GM23338 (cell line): ENCODE measurements at regions not wholly inside any gene's neighbourhood (a gene's known extent, or its start where the extent isn't known, plus 50 kb on each side); places are given as distances from the start of the nearest gene placed in this dataset.

Experiments
- ATAC-seq: fragments of 200-7000 bp; cut with Tn5 transposase; 3 replicates; pipeline ENCODE4 v1.9.1; 2020
- DNase-seq: peaks from one replicate; pipeline ENCODE4 v3.0.0-alpha.2; 2015; ENCODE audit warnings: low spot score
- H2AFZ ChIP-seq: fragments of 200-600 bp; sonication (generic); 2 replicates; pipeline ENCODE4 v1.8.0; 2016; ENCODE audit warnings: antibody characterized with exemption, mild to moderate bottlenecking, moderate library complexity
- H3F3A ChIP-seq: fragments of 200-600 bp; sonication (generic); replicated peaks from 2 replicates; pipeline ENCODE4 v1.8.0; 2017; ENCODE audit warnings: antibody characterized with exemption, mixed run types, low read depth
- H3K27ac ChIP-seq: fragments of 200-600 bp; sonication (generic); 2 replicates; pipeline ENCODE4 v1.6.1; 2016; ENCODE audit warnings: low read depth
- H3K27me3 ChIP-seq: fragments of 200-600 bp; sonication (generic); 2 replicates; pipeline ENCODE4 v1.8.0; 2016; ENCODE audit warnings: mild to moderate bottlenecking, mixed run types, moderate library complexity; ENCODE audit not compliant: insufficient read depth
- H3K36me3 ChIP-seq: fragments of 200-600 bp; sonication (generic); 2 replicates; pipeline ENCODE4 v1.8.0; 2016; ENCODE audit warnings: mild to moderate bottlenecking; ENCODE audit not compliant: insufficient read depth
- H3K4me1 ChIP-seq: fragments of 200-600 bp; sonication (generic); 2 replicates; pipeline ENCODE4 v1.8.0; 2016; ENCODE audit warnings: mild to moderate bottlenecking, moderate library complexity; ENCODE audit not compliant: insufficient read depth
- H3K4me2 ChIP-seq: fragments of 200-600 bp; sonication (generic); 2 replicates; pipeline ENCODE4 v1.7.1; 2017; ENCODE audit warnings: mixed run types
- H3K4me3 ChIP-seq: fragments of 200-600 bp; sonication (generic); 2 replicates; pipeline ENCODE4 v1.6.1; 2016; ENCODE audit warnings: mixed run types
- H3K79me2 ChIP-seq: fragments of 200-600 bp; sonication (generic); replicated peaks from 2 replicates; pipeline ENCODE4 v1.8.0; 2017; ENCODE audit warnings: mild to moderate bottlenecking; ENCODE audit not compliant: insufficient read depth
- H3K9me2 ChIP-seq: fragments of 200-600 bp; sonication (generic); 2 replicates; pipeline ENCODE4 v1.8.0; 2017; ENCODE audit not compliant: insufficient read depth
- H4K20me1 ChIP-seq: fragments of 200-600 bp; sonication (generic); replicated peaks from 2 replicates; pipeline ENCODE4 v1.8.0; 2017; ENCODE audit warnings: mild to moderate bottlenecking; ENCODE audit not compliant: insufficient read depth
- H3K27ac Mint-ChIP-seq: 2 replicates; pipeline ENCODE4 v1.8.0; 2020; ENCODE audit warnings: inconsistent platforms, mild to moderate bottlenecking, moderate library complexity, mixed read lengths
- H3K27me3 Mint-ChIP-seq: 3 replicates; pipeline ENCODE4 v1.8.0; 2022; ENCODE audit warnings: low read depth, mild to moderate bottlenecking, moderate library complexity, mixed read lengths, inconsistent platforms; ENCODE audit not compliant: insufficient read depth, poor library complexity
- H3K36me3 Mint-ChIP-seq: 3 replicates; pipeline ENCODE4 v1.8.0; 2021; ENCODE audit warnings: low read depth, mild to moderate bottlenecking, inconsistent platforms, moderate library complexity, mixed read lengths
- H3K4me1 Mint-ChIP-seq: 3 replicates; pipeline ENCODE4 v1.8.0; 2020; ENCODE audit warnings: mild to moderate bottlenecking, inconsistent platforms, mixed read lengths
- H3K4me3 Mint-ChIP-seq: 3 replicates; pipeline ENCODE4 v1.8.0; 2021; ENCODE audit warnings: moderate library complexity, mild to moderate bottlenecking, inconsistent platforms, mixed read lengths
- H3K9me3 Mint-ChIP-seq: 3 replicates; pipeline ENCODE4 v1.8.0; 2020; ENCODE audit warnings: moderate library complexity, mild to moderate bottlenecking, inconsistent platforms, mixed read lengths
- CTCF ChIP-seq, 2 experiments: fragments of 200-600 bp in 1 of 2; sonication (generic) in 1 of 2; conservative IDR thresholded peaks; 2 replicates each; pipeline versions ENCODE4 v1.5.1 to v1.6.1; 2016 to 2017; ENCODE audit warnings: antibody characterized with exemption in 2 of 2, low read depth in 2 of 2, mild to moderate bottlenecking in 2 of 2, moderate library complexity in 1 of 2
- ETS1 ChIP-seq: IDR thresholded peaks from 2 replicates; pipeline ENCODE4 v1.6.1; 2016; ENCODE audit warnings: antibody characterized with exemption
- EZH2phosphoT487 ChIP-seq: fragments of 200-600 bp; sonication (generic); IDR thresholded peaks from one replicate; pipeline ENCODE4 v1.8.1; 2018; ENCODE audit warnings: antibody characterized with exemption; ENCODE audit not compliant: unreplicated experiment
- JUNB ChIP-seq: IDR thresholded peaks from one replicate; pipeline ENCODE4 v1.6.1; 2016; ENCODE audit warnings: antibody characterized with exemption; ENCODE audit not compliant: unreplicated experiment
- POLR2AphosphoS5 ChIP-seq: IDR thresholded peaks from 2 replicates; pipeline ENCODE4 v1.6.1; 2016; ENCODE audit warnings: antibody characterized with exemption, low read depth
- ZNF114 ChIP-seq: fragments of 250-450 bp; sonication (Bioruptor Pico); IDR thresholded peaks from 2 replicates; pipeline ENCODE4 v1.5.0; 2020; ENCODE audit warnings: mild to moderate bottlenecking, moderate library complexity
- ZNF462 ChIP-seq: fragments of 250-450 bp; sonication (Bioruptor Pico); IDR thresholded peaks from 2 replicates; pipeline ENCODE4 v1.5.0; 2020; ENCODE audit warnings: mild to moderate bottlenecking, moderate library complexity

- TF ChIP-seq ZNF462 (CRISPR knock-in tag) (no peak), ZNF114 (CRISPR knock-in tag) (no peak)
These were observed 232.0 kb downstream of the STK31 start (continued) for GRCh38 chr7:23942032-23942431.

- Mint-ChIP-seq H3K4me3 (no peak overlapping the region), H3K9me3 (peaks cover 41% of the 10 kb centered on the region), H3K27me3 (no peaks in the 10 kb centered on the region), H3K4me1 (no peaks in the 10 kb centered on the region), H3K36me3 (peaks cover 22% of the 10 kb centered on the region), H3K27ac (no peak overlapping the region)
- no peaks in the 10 kb centered on the region for H3K27me3 ChIP-seq
- ATAC-seq (no peak), DNase-seq (no peak)
- no peaks in the 10 kb centered on the region for H3K79me2 ChIP-seq
- H4K20me1 ChIP-seq = no peaks in the 10 kb centered on the region
- H3K9me2 ChIP-seq = peaks cover 8% of the 10 kb centered on the region; the same call in 1 of the 2 replicates
- no peaks in the 10 kb centered on the region for H3K4me1 ChIP-seq
- no peak overlapping the region for H3K27ac ChIP-seq
- H3K4me3 ChIP-seq = no peak overlapping the region
- no peaks in the 10 kb centered on the region for H3K36me3 ChIP-seq
- no peak overlapping the region for H3K4me2 ChIP-seq
- H3F3A ChIP-seq = no peaks in the 10 kb centered on the region
- TF ChIP-seq ETS1 = no peak
- TF ChIP-seq POLR2AphosphoS5 = no peak
- TF ChIP-seq EZH2phosphoT487 = no peak
- TF ChIP-seq ZNF462 (CRISPR knock-in tag) = no peak
- TF ChIP-seq CTCF (conservative IDR thresholded peaks at IDR 0.05; ENCODE audit: low read depth in 2 of 2) = no peak
- no peak for TF ChIP-seq JUNB
- TF ChIP-seq ZNF114 (CRISPR knock-in tag) = no peak
- H2AFZ ChIP-seq = no peak overlapping the region
These were observed 234.1 kb downstream of the STK31 start for GRCh38 chr7:23944131-23944530.
